SH-SY5Y (cell line): ENCODE measurements at regions not wholly inside any gene's neighbourhood (a gene's known extent, or its start where the extent isn't known, plus 50 kb on each side); places are given as distances from the start of the nearest gene placed in this dataset.

Experiments used
- GATA2 ChIP-seq: IDR thresholded peaks from 2 replicates; pipeline ENCODE4 v1.6.1; 2011; ENCODE audit warnings: mild to moderate bottlenecking, low read depth, low read length
- GATA3 ChIP-seq: IDR thresholded peaks from 2 replicates; pipeline ENCODE4 v1.6.1; 2011; ENCODE audit warnings: low read depth, mild to moderate bottlenecking, low read length, moderate library complexity

- TF ChIP-seq GATA2 (no peak), GATA3 (no peak)
Measured at GRCh38 chr3:150261958-150262357, 146.1 kb upstream of the TSC22D2 start.
